ENCODE measurements at regions not wholly inside any gene's neighbourhood (a gene's known extent, or its start where the extent isn't known, plus 50 kb on each side); places are given as distances from the start of the nearest gene placed in this dataset.
A peak's percentile ranks its signal among the peaks of the same experiment; 100 is the strongest.

GRCh38 chr6:95197590-95197989 is 379.7 kb upstream of the MANEA start:
- no peak for DNase-seq (ENCODE audit: low read depth)
- H3K4me3 ChIP-seq (ENCODE audit: control insufficient read depth, low read depth, low read length): no peak overlapping the region
- no peak for TF ChIP-seq CTCF (IDR thresholded peaks at IDR 0.05; ENCODE audit: control insufficient read depth, insufficient read depth, low read depth, low read length, missing control alignments)

DNA sequence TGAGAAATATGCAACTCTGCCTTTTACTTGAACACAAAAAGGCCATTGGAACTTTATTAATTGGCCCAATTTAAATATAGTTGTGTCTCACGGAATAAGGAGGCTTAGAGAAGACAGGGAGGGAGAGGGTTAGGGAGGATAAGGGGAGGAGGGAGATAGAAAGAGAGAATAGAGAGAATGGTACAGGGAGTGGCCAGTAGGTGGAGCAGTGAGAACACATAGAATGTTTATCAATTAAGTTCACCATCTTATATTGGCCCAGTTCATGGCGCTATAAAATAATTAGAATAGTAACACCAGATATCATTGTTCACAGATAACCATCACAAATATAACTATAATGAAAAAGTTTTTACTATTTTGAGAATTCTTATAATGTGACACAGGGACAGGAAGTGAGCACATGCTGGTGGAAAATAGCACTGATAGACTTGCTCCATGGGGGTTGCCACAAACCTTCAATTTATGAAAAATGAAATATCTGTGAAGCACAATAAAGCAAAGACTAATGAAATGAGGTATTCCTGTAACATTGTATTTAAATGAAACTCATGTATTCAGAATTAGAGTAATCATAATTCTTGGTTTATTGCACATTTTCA is 374.1 kb upstream of the MANEA start:
- peak; percentile 29 for TF ChIP-seq CTCF (IDR thresholded peaks at IDR 0.05; ENCODE audit: control insufficient read depth, insufficient read depth, low read depth, low read length, missing control alignments)

GRCh38 chr6:95204178-95204577 is 373.2 kb upstream of the MANEA start:
- no peak for DNase-seq (ENCODE audit: low read depth)
- H3K4me3 ChIP-seq (ENCODE audit: control insufficient read depth, low read depth, low read length): no peak overlapping the region
- no peak for TF ChIP-seq CTCF (IDR thresholded peaks at IDR 0.05; ENCODE audit: control insufficient read depth, insufficient read depth, low read depth, low read length, missing control alignments)

More for the DNA sequence above, 374.1 kb upstream of the MANEA start:
- DNase-seq (ENCODE audit: low read depth): no peak
- H3K4me3 ChIP-seq (ENCODE audit: control insufficient read depth, low read depth, low read length): no peak overlapping the region

GRCh38 chr6:95208621-95209020 is 368.7 kb upstream of the MANEA start:
- DNase-seq (ENCODE audit: low read depth): no peak
- TF ChIP-seq CTCF (IDR thresholded peaks at IDR 0.05; ENCODE audit: control insufficient read depth, insufficient read depth, low read depth, low read length, missing control alignments): no peak
- no peak overlapping the region for H3K4me3 ChIP-seq (ENCODE audit: control insufficient read depth, low read depth, low read length)

DNA sequence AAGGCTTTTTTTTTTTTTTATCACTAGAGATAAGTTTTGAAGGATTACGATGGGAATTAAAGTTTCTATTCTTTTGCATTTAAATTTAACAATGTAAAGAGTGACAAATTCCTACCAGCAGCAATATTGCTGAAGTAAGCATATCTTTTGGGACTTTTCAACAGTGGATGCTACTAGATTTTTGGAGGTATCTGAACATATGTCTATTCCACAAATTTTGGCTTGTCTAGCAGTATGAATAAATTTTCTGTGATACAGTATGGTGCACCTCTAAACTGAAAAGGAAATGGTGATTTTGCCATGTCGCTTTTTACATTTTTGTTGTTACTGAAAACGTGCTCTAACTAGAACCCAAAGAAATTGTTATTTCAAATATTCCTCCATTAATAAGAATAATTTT is 368.3 kb upstream of the MANEA start:
- no peak for DNase-seq (ENCODE audit: low read depth)
- H3K4me3 ChIP-seq (ENCODE audit: control insufficient read depth, low read depth, low read length): no peak overlapping the region
- TF ChIP-seq CTCF (IDR thresholded peaks at IDR 0.05; ENCODE audit: control insufficient read depth, insufficient read depth, low read depth, low read length, missing control alignments): no peak

GRCh38 chr6:95216555-95216954 is 360.8 kb upstream of the MANEA start:
- DNase-seq (ENCODE audit: low read depth): no peak
- H3K4me3 ChIP-seq (ENCODE audit: control insufficient read depth, low read depth, low read length): no peak overlapping the region
- TF ChIP-seq CTCF (IDR thresholded peaks at IDR 0.05; ENCODE audit: control insufficient read depth, insufficient read depth, low read depth, low read length, missing control alignments): no peak

DNA sequence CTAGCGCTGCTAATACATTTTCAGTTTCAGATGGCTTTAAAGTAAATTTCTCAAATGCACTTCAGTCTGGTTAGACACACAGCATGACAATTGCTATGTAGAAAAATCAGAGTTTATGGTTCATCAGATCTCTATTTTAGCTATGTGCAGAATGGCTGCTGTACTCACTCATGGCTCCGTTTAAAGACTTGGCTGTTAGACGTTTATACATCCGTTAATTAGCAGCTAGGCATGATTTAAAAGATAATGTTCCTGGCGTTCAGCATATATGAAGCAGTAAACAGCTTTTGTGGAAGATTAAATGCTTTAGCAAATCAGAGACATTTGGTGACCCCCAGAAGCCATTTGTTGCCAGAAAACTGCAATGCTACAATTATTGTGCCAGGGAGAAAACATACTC is 350.0 kb upstream of the MANEA start:
- no peak for TF ChIP-seq CTCF (IDR thresholded peaks at IDR 0.05; ENCODE audit: control insufficient read depth, insufficient read depth, low read depth, low read length, missing control alignments)
- no peak for DNase-seq (ENCODE audit: low read depth)
- H3K4me3 ChIP-seq (ENCODE audit: control insufficient read depth, low read depth, low read length): no peak overlapping the region

Data from AG09309 (cell line).